BJ (cell line): ENCODE measurements at regions not wholly inside any gene's neighbourhood (a gene's known extent, or its start where the extent isn't known, plus 50 kb on each side); places are given as distances from the start of the nearest gene placed in this dataset.
A peak's percentile ranks its signal among the peaks of the same experiment; 100 is the strongest.

Source experiments
- CTCF ChIA-PET: fragments of 350-600 bp; formaldehyde crosslinking; extraction: SDS; loops from one replicate; lab custom pipeline; 2021; ENCODE audit warnings: antibody characterized with exemption, inconsistent platforms; lab: Yijun Ruan, JAX
- POLR2A ChIA-PET: fragments of 300-600 bp; sonication (Branson Sonifier 250); formaldehyde crosslinking; extraction: SDS; loops from one replicate; lab custom pipeline; 2021; ENCODE audit warnings: antibody characterized with exemption; lab: Charles Lee
- DNase-seq: peaks from one replicate; pipeline ENCODE4 v3.0.0-alpha.2; 2011; ENCODE audit warnings: low read depth
- H3K27me3 ChIP-seq: 2 replicates; pipeline ENCODE4 v1.6.0; 2011; ENCODE audit warnings: low read length; ENCODE audit not compliant: control insufficient read depth, insufficient read depth
- H3K36me3 ChIP-seq: 2 replicates; pipeline ENCODE4 v1.5.1; 2011; ENCODE audit warnings: low read length; ENCODE audit not compliant: control insufficient read depth, insufficient read depth
- H3K4me3 ChIP-seq: 2 replicates; pipeline ENCODE4 v1.5.1; 2011; ENCODE audit warnings: low read depth, mild to moderate bottlenecking, control low read depth, low read length
- CTCF ChIP-seq: IDR thresholded peaks from 2 replicates; pipeline ENCODE4 v1.5.1; 2011; ENCODE audit warnings: low read depth, mild to moderate bottlenecking, control low read depth, inconsistent platforms, low read length, moderate library complexity; ENCODE audit not compliant: insufficient read depth

DNA sequence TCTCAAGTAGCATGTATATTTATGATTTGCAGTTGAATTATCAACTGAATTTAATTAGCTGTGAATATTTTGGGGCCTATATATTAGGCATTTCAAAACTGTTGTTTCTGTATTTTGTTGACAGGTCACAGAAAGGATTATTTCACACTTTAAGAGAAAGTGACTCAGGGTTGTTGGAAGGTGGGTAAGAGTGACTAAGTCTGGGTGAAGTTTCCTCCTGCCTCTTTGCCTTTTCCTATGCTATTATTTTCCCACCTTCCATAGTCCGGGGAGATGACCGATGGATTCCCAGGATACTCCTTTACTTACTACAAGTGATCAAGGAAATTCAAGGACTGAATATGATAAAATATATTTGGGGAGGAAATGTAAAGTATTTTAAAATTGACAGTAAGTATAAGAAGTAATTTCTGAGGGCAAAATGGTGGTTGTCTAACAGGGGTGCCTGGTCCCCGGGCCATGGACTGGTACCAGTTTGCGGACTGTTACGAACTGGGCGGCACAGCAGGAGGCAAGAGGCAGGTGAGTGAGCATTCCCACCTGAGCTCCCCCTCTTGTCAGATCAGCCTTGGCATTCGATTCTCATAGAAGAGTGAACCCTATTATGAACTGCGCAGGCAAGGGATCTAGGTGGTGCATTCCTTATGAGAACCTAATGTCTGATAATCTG lies 175.5 kb upstream of the GPRIN3 start:
- no peak for TF ChIP-seq CTCF
- H3K27me3 ChIP-seq, result no peaks in the 10 kb centered on the region
- ChIA-PET POLR2A (no interaction called here), CTCF (interaction anchor here (0.5 to 1.9 kb wide), 4 partner anchors 11 to 710 kb away, joined by 3 to 4 read pairs (median 3); no protein-coding TSS in a partner anchor)
- no peaks in the 10 kb centered on the region for H3K36me3 ChIP-seq
- no peak for DNase-seq
- H3K4me3 ChIP-seq, result no peak overlapping the region

GRCh38 chr4:89482251-89482650 lies 174.7 kb upstream of the GPRIN3 start:
- H3K4me3 ChIP-seq, result no peak overlapping the region
- no peak for TF ChIP-seq CTCF
- no peaks in the 10 kb centered on the region for H3K36me3 ChIP-seq
- ChIA-PET CTCF (interaction anchor here (0.5 to 1.9 kb wide), 5 partner anchors 12 to 711 kb away, joined by 3 to 4 read pairs (median 3); no protein-coding TSS in a partner anchor), POLR2A (no interaction called here)
- no peaks in the 10 kb centered on the region for H3K27me3 ChIP-seq
- no peak for DNase-seq

DNA sequence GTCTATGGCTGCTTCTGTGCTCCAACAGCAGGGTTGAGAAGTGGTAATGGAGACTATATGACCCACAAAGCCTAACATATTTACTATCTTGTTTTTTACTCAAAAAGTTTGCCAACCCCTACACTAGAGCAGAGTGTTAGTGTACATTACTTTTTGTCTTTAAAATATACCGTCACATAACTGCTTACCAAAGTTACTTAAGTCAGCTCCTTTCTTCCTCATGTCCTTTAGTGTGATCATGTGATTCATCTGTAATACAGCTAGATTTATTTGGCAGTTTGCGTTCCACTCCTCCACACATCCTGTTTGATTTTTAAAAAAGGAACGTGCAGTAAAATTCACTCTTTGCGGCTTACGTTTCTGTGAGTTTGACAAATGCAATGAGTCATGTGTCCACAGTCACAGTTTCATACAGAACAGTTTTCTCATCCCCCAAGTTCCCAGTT lies 162.4 kb upstream of the GPRIN3 start:
- TF ChIP-seq CTCF, result no peak
- peak; percentile 92 for DNase-seq
- Histone ChIP-seq H3K27me3 (no peaks in the 10 kb centered on the region), H3K4me3 (no peak overlapping the region), H3K36me3 (no peaks in the 10 kb centered on the region)
- ChIA-PET CTCF (interaction anchor here (1.0 to 1.5 kb wide), 2 partner anchors 11 to 33 kb away, joined by 3 read pairs; no protein-coding TSS in a partner anchor), POLR2A (interaction anchor here (0.8 kb wide), 1 partner anchor 85 kb away, joined by 3 read pairs; no protein-coding TSS in a partner anchor)

- Histone ChIP-seq H3K36me3 (no peaks in the 10 kb centered on the region), H3K4me3 (no peak overlapping the region), H3K27me3 (no peaks in the 10 kb centered on the region)
- TF ChIP-seq CTCF, result no peak
- ChIA-PET POLR2A (interaction anchor here (0.8 kb wide), 1 partner anchor 86 kb away, joined by 3 read pairs; no protein-coding TSS in a partner anchor), CTCF (interaction anchor here (1.0 to 1.2 kb wide), 2 partner anchors 10 to 17 kb away, joined by 3 read pairs; no protein-coding TSS in a partner anchor)
- no peak for DNase-seq
These were observed 161.9 kb upstream of the GPRIN3 start for GRCh38 chr4:89469516-89469915.

DNA sequence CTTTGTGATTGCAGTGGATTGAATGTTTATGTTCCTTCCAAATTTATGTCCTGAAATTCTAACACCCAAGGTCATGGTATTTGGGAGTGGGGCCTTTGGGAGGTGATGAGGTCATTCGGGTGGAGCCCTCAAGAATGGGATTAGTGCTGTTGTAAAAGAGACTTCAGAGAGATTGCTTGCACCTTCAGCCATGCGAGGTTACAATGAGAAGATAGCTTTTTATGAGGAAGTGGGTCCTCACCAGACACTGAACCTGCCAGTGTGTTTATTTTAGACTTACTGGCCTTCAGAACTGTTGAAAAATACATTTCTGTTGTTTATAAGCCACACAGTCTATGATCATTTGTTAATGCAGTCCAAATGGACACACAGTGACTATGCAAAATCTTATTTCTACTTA lies 161.0 kb upstream of the GPRIN3 start:
- no peak for TF ChIP-seq CTCF
- no peaks in the 10 kb centered on the region for H3K36me3 ChIP-seq
- ChIA-PET POLR2A (no interaction called here), CTCF (interaction anchor here (0.7 to 1.2 kb wide), 2 partner anchors 9 to 18 kb away, joined by 3 to 4 read pairs; no protein-coding TSS in a partner anchor)
- H3K4me3 ChIP-seq, result no peak overlapping the region
- no peaks in the 10 kb centered on the region for H3K27me3 ChIP-seq
- no peak for DNase-seq
